Cardiac muscle cell (in vitro differentiated cells and primary cell): ENCODE measurements at regions not wholly inside any gene's neighbourhood (a gene's known extent, or its start where the extent isn't known, plus 50 kb on each side); places are given as distances from the start of the nearest gene placed in this dataset.

Experiments
- DNase-seq, 2 donors: peaks; one replicate each; pipeline versions ENCODE4 v3.0.0 to v3.0.0-alpha.2; 2010 to 2017; ENCODE audit warnings: low read depth in 1 of 2, low spot score in 1 of 2
- H3K27ac ChIP-seq: fragments of 200-600 bp; sonication (generic); 2 replicates; pipeline ENCODE4 v1.5.1; 2016
- H3K27me3 ChIP-seq: fragments of 200-600 bp; sonication (generic); 2 replicates; pipeline ENCODE4 v1.6.0; 2016; ENCODE audit warnings: control low read depth
- H3K36me3 ChIP-seq: fragments of 200-600 bp; sonication (generic); 2 replicates; pipeline ENCODE4 v1.5.1; 2016; ENCODE audit warnings: control low read depth
- H3K4me1 ChIP-seq: fragments of 200-600 bp; sonication (generic); 2 replicates; pipeline ENCODE4 v1.8.1; 2017; ENCODE audit warnings: low read depth, mild to moderate bottlenecking, mixed run types
- H3K4me3 ChIP-seq: fragments of 200-600 bp; sonication (generic); 2 replicates; pipeline ENCODE4 v1.5.1; 2016; ENCODE audit warnings: mild to moderate bottlenecking
- H3K9me3 ChIP-seq: fragments of 200-600 bp; sonication (generic); 2 replicates; pipeline ENCODE4 v1.5.1; 2017; ENCODE audit warnings: low read depth, mild to moderate bottlenecking, control low read depth
- CTCF ChIP-seq: IDR thresholded peaks from 2 replicates; pipeline ENCODE4 v1.5.1; 2012; ENCODE audit warnings: low read depth, mild to moderate bottlenecking, low read length

- no peak overlapping the region for H3K27ac ChIP-seq
- H3K4me1 ChIP-seq: peaks cover 5% of the 10 kb centered on the region
- DNase-seq: no peak
- no peaks in the 10 kb centered on the region for H3K36me3 ChIP-seq
- H3K4me3 ChIP-seq: no peak overlapping the region
- H3K9me3 ChIP-seq: no peaks in the 10 kb centered on the region
- TF ChIP-seq CTCF: no peak
- H3K27me3 ChIP-seq: no peaks in the 10 kb centered on the region
These were observed 75.3 kb downstream of the RIN2 start for GRCh38 chr20:19833395-19833794.

DNA sequence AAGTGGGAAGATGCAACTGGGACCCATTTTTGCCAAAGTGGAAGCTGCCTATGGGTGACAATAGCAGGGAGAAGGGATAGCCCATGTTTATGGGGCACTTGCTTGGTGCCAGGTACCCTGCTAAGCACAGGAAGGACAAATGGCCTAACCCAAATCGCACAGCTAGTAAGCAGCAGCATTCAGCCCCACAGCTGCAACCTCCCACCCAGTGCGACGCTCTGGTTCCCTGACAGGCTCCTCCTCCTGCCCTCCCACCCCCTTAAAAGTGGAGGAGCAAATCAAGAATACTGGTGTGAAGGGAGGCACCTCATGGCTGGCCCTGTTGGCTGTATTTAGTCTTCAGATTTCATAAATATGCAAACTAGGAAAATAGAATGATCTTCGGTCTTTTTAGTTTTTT, 76.2 kb downstream of the RIN2 start:
- DNase-seq: no peak
- no peaks in the 10 kb centered on the region for H3K36me3 ChIP-seq
- no peaks in the 10 kb centered on the region for H3K27me3 ChIP-seq
- peaks cover 3% of the 10 kb centered on the region for H3K4me1 ChIP-seq
- no peak for TF ChIP-seq CTCF
- no peak overlapping the region for H3K4me3 ChIP-seq
- H3K9me3 ChIP-seq: no peaks in the 10 kb centered on the region
- peak overlapping the region; percentile 10 for H3K27ac ChIP-seq

DNA sequence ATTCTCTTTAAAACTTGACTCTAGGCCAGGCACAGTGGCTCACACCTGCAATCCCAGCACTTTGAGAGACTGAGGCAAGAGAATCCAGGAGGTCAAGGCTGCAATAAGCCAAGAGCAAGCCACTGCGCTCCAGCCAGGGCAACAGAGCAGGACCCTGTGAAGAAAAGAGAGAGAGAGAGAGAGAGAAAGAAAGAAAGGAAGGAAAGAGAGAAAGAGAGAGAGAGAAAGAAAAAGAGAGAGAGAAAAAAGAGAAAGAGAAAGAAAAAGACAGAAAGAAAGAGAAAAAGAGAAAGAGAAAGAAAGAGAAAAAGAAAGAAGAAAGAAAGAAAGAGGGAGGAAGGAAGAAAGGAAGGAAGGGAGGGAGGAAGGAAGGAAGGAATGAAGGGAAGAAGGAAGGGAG, 76.7 kb downstream of the RIN2 start:
- H3K9me3 ChIP-seq: no peaks in the 10 kb centered on the region
- no peak for DNase-seq
- H3K27ac ChIP-seq: no peak overlapping the region
- H3K4me3 ChIP-seq: no peak overlapping the region
- H3K4me1 ChIP-seq: peaks cover 3% of the 10 kb centered on the region
- no peak for TF ChIP-seq CTCF
- H3K36me3 ChIP-seq: no peaks in the 10 kb centered on the region
- no peaks in the 10 kb centered on the region for H3K27me3 ChIP-seq

DNA sequence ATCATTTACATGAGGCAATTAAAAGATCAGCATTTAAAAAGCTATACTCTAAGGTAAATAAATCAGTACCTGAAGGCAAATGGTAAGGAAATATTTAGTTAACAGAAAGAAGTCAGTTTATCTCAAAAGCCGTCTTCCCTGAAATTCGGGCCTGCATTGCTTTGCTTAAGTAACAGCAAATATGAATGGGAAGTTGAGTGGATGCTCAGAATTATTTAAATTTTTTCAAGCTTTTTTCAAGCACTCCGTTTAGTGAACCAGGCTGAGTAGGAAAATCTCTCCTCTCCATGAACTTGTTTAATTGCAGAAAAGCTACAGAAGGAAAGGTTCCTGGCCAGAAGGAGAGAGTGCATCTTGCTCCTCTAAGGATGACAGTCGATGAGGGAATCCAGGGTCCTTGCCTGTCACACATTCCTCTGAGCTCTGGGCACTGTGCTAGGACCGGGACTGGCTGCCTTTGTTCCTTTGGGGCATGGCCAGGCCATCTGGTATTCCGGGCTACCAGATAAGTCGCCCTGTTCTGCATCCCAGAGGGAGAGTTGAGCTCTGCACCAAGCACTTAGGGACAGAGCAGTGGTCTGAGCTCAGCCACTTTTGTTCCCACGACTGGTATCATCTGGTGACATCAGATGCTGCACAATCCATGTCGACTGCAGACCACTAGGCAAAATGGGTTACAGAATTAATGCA, 77.6 kb downstream of the RIN2 start:
- Histone ChIP-seq H3K27ac (peak overlapping the region; percentile 45), H3K4me1 (peaks cover 3% of the 10 kb centered on the region), H3K27me3 (no peaks in the 10 kb centered on the region), H3K4me3 (no peak overlapping the region), H3K36me3 (no peaks in the 10 kb centered on the region), H3K9me3 (no peaks in the 10 kb centered on the region)
- TF ChIP-seq CTCF: no peak
- DNase-seq: peak in 1 of 2 donors; percentile 66

- Histone ChIP-seq H3K9me3 (no peaks in the 10 kb centered on the region), H3K27ac (no peak overlapping the region), H3K4me1 (peaks cover 3% of the 10 kb centered on the region), H3K27me3 (no peaks in the 10 kb centered on the region), H3K4me3 (no peak overlapping the region), H3K36me3 (no peaks in the 10 kb centered on the region)
- no peak for TF ChIP-seq CTCF
- DNase-seq: no peak
These were observed 80.4 kb downstream of the RIN2 start for GRCh38 chr20:19838468-19838867.
